Left lobe of liver (tissue), 2 donors: ENCODE measurements at regions not wholly inside any gene's neighbourhood (a gene's known extent, or its start where the extent isn't known, plus 50 kb on each side); places are given as distances from the start of the nearest gene placed in this dataset.
"Not testable (repeated sequence)": the region's sequence is repeated elsewhere in the genome, so short reads cannot be mapped to it uniquely, and the experiment has no call there.

ENCODE experiments used
- ATAC-seq: fragments of 200-7000 bp; cut with Tn5 transposase; one replicate; pipeline ENCODE4 v1.9.1; 2020; ENCODE audit warnings: mild to moderate bottlenecking, moderate library complexity
- DNase-seq: peaks from one replicate; pipeline ENCODE4 v3.0.0-alpha.2; 2020; ENCODE audit warnings: low spot score
- donor health status: DM: no; HTN: no; CAD: no; lungs with moderate emphysema.
- donor health status: DM: no; HTN: yes; CAD: no.

GRCh38 chr1:56092684-56093570 is 486.4 kb downstream of the PLPP3 start:
- no peak for DNase-seq
- ATAC-seq = no peak

GRCh38 chr1:56089826-56090225 is 489.5 kb downstream of the PLPP3 start:
- ATAC-seq, DNase-seq: not testable (repeated sequence)

DNA sequence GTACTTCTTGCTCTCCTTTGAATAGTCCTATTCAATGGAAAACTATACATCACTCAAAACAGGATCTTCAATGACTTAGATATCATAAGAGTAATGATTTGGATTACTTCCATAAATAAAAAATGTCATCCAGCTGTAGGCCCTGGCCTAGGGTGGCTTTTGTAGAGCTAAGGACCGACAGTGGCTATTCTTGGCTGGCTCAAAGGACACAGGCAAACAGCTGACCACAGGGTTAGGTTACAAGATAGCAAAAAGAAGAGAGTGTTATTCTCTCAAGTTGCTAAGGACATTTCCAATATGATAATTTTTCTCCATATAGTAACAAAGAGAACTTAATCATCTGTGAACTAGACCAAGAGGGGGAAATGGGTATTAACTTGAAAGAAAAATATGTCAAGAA is 495.1 kb downstream of the PLPP3 start:
- ATAC-seq (no peak), DNase-seq (no peak)

DNA sequence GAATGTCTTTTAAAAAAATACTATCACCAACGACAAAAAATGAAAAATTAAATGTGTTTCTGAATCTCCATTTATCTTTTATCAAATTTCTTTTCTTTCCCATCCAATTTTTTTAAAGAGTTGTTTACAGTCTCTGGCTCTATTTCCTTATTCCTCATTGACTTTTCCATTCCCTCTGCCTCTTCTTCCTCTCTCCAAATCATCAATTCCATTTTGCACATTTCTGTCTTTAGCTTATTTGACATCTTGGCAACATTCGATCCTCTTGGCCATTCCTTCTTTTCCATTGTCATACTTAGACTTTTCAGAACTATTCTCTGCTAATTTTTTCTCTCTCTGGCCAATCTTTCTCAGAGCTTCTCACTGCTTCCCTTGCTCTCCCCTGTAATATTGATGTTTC is 497.6 kb downstream of the PLPP3 start:
- DNase-seq (no peak), ATAC-seq (no peak)

GRCh38 chr1:56081173-56081572 is 498.2 kb downstream of the PLPP3 start:
- ATAC-seq = no peak

DNA sequence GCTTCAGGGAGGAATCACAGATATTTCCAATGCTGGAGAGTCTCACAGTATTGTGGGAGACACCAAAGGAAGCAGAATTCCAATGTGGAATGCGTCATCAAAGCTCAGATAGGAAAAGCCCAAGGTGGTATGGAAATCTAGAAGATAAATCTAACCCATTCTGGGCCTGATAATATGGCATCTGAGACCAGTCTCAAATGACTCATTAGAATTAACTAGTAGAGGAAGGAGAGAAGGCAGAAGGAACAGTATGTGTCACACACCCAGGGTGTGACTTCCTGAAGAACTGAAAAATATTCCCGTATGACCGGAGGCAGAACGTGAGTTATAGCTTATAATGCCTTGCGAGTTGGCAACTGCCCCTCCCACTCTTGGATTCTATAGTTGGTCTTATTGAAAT is 499.2 kb downstream of the PLPP3 start:
- DNase-seq = no peak
- no peak for ATAC-seq

More at GRCh38 chr1:56081173-56081572, 498.2 kb downstream of the PLPP3 start:
- DNase-seq = no peak

GRCh38 chr1:56079391-56079790 is 500.0 kb downstream of the PLPP3 start:
- DNase-seq (no peak), ATAC-seq (no peak)

GRCh38 chr1:56077206-56077605 is 502.2 kb downstream of the PLPP3 start:
- no peak for ATAC-seq
- no peak for DNase-seq

- ATAC-seq = peak; percentile 16
- DNase-seq = peak; percentile 49
These were observed 505.2 kb downstream of the PLPP3 start for GRCh38 chr1:56074007-56074651.

GRCh38 chr1:56073614-56074006 is 505.8 kb downstream of the PLPP3 start:
- no peak for ATAC-seq
- no peak for DNase-seq

- DNase-seq = no peak
- no peak for ATAC-seq
These were observed 506.2 kb downstream of the PLPP3 start for GRCh38 chr1:56073206-56073605.

- ATAC-seq = no peak
- no peak for DNase-seq
These were observed 507.1 kb downstream of the PLPP3 start for GRCh38 chr1:56072310-56072709.

- ATAC-seq = no peak
These were observed 508.0 kb downstream of the PLPP3 start for GRCh38 chr1:56071351-56071750.

GRCh38 chr1:56070601-56071000 is 508.8 kb downstream of the PLPP3 start:
- DNase-seq (no peak), ATAC-seq (no peak)

More at GRCh38 chr1:56071351-56071750, 508.0 kb downstream of the PLPP3 start:
- no peak for DNase-seq

DNA sequence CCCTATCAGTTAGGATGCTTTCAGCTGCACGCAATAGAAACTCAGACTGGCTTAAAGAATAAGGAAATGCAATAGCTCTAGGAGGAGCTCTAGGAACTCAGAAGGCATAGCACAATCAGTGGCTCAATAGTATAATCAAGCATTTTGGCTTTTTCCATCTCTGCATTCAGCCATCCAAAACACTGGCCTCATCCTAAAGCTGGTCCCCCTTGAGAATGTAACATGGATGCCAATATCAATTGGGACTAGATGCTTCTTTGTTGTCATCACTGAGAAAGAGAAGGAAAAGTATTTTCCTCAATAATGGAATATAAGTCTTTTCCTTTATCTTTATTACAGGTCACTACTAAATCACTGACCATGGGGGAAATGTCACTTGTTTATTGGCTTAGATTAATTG is 509.5 kb downstream of the PLPP3 start:
- ATAC-seq = no peak
- no peak for DNase-seq

- ATAC-seq = no peak
- DNase-seq = no peak
These were observed 510.5 kb downstream of the PLPP3 start for GRCh38 chr1:56068908-56069307.

- ATAC-seq = no peak
- DNase-seq = no peak
These were observed 511.2 kb downstream of the PLPP3 start for GRCh38 chr1:56068210-56068609.

DNA sequence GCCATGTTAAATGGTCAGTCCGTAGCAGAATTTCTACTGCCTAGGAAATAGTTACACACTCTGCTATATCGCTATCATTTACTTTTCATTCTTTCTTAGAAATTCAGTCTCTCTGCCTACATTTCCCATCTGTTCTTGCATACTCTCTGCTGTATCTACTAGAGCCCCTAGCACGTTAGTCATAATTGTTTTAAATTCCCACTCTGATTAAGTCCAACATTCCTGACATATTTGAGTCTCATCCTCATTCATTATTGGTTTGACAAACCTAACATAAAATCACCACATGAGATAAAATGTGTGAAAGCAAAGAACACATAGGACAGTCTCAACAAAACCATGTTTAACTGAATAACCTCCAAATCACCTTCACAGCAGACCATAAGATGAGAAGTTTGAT is 513.6 kb downstream of the PLPP3 start:
- ATAC-seq (no peak), DNase-seq (no peak)

DNA sequence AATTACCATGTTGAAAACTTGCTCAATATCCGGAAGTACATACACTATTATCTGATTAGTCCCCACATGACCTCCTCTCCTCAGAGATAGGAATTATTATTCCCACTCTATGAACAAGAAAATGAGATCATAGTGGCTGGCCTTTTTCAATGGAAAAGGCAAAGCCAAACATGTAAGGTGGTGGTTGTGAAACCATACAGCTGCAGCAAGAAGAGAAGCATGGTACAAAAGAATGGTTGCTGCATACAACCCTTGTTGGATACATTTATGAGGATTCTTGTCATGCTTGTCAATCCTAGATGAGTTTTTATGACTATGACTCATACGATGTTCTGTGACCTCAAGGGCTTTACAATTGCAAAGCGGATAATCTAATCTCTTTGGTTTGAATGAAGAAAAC is 514.7 kb downstream of the PLPP3 start:
- DNase-seq (no peak), ATAC-seq (no peak)

GRCh38 chr1:56063461-56063860 is 515.9 kb downstream of the PLPP3 start:
- ATAC-seq = no peak

GRCh38 chr1:56062625-56063024 is 516.7 kb downstream of the PLPP3 start:
- DNase-seq (no peak), ATAC-seq (no peak)

More at GRCh38 chr1:56063461-56063860, 515.9 kb downstream of the PLPP3 start:
- no peak for DNase-seq

DNA sequence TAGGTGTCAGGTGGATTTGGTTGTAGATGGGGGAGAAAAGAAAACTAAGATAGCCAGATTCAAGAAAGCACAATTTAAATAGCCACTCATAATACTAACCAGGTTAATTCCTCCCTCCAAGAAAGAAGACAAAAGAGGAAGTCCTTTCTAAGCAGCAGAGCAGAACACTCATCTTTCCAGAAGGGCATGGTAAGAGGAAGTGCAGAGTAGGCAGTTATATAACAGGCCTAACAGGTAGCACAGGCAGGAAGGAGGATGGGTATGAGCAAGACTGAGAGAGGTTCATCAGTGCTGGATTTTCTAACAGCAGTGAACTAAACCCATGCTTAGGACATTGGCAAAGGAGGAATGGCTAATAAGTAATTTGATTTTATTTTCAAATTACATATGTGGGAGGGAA is 517.5 kb downstream of the PLPP3 start:
- no peak for DNase-seq
- no peak for ATAC-seq
